NCI-H2081 treated with DMSO at 0.1 percent for 48 hours (cell line): ENCODE measurements at regions not wholly inside any gene's neighbourhood (a gene's known extent, or its start where the extent isn't known, plus 50 kb on each side); places are given as distances from the start of the nearest gene placed in this dataset.

Experiments
- DNase-seq: peaks from one replicate; lab custom pipeline; 2025; lab: John Stamatoyannopoulos, UW

DNA sequence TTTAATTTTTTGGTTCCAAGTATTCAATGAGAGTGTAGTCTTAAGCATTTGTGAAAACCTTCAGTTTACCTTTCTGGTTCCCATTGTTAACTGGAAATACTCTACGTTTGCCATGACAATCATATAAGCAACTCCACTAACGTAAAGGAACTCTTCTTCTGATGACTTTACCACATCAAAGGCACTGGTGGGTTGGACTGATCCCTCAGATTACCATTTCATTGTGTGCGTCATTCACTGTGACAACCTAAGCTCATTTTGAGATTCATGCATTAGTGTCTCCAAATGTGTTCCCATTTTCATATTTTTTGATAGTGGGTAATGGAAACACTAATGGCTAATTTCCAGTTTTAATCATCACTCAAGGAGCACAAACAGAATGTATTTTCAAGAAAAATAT, 119.9 kb upstream of the COL1A2 start:
- DNase-seq, result no peak

DNA sequence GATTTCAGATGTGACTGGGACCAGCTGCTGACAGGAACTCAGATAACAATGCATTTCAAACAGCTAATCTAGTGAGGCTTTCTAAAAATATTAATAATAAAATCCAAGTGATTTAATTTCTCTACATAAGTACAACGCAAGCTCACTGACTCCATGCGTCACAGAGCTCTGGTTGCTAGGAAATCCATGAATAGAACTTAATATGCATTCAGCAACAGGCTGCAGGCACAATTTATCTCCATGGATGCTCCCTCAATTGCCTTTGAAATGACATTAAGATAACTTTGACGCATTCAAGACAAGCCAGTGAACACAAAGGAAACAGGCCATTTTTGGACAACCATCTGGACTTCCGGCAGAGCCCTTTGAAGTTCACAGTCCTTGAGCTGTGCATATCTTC, 118.7 kb upstream of the COL1A2 start:
- DNase-seq, result no peak

DNA sequence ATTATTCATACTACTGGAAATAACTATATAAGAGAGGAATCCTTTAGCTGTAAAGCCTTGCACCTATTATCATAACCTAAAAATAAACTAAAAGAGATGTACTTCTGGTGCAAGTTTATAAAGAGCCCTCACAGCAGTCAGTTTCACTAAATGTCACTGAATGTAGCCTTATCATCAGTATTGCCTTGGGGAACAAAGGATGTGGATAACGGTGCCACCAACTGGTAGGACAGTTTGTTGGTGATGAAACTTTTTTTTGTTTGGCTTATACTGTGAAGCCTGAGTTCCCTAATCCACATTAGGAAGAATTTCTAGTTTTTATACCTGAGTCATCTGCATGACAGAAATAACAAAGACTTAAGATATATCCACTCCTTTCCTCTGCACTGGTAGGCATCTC, 117.9 kb upstream of the COL1A2 start:
- peak; percentile 9 for DNase-seq

DNA sequence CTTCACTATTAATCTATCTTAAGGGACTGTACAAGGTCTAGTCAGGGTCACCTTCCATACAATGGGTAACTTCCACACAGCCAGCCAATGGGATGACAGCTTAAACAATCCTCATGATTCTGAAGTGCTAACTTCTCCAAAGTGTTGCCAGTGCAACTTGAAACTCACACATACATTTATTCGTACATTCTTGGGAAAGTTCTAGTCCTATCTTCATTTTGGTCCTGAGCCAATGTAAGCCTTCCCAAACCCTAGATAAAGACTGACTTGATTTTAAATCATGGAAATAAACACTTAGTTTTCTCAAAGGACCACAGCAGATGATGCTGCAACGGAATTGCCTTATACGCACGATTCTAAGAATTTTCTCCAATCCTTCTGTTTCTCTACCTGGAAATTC, 117.5 kb upstream of the COL1A2 start:
- no peak for DNase-seq

DNA sequence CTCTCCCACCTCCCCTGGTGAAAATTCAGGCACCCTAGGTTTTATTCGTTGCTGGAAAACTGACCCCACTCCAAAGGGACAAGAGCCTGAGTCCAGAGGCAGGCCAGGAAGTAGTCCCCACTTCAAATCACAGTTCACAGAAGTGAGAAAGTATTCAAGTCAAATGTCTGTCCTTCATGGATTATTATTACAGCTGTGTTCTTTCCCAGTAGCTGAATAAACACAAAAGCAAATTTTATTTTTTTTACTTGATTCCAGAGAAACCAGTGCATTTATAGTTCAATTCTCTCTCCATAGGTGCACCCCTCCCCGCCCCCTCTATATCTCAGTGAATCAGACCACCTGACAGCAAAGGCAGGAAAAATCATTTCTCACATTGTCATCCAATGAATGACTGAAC, 113.8 kb upstream of the COL1A2 start:
- DNase-seq, result no peak

DNA sequence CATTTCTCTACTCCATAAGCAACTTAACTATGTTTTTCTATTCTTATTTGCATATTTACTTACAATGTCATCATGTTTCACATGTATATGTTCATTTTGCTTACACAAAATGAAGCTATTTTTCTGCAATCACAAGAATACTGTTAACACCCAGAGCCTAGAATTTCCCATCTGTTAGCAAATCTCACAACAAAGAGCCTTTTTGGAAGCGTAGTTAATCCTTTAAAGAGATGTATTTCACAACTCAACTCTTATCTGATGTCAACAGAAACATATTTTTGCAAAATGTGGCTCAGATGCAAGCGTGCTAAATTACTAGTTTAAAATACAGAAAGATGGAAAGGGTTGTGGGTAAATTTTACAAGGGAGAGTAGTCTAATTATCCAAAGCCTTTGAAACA, 110.6 kb upstream of the COL1A2 start:
- DNase-seq, result no peak

DNA sequence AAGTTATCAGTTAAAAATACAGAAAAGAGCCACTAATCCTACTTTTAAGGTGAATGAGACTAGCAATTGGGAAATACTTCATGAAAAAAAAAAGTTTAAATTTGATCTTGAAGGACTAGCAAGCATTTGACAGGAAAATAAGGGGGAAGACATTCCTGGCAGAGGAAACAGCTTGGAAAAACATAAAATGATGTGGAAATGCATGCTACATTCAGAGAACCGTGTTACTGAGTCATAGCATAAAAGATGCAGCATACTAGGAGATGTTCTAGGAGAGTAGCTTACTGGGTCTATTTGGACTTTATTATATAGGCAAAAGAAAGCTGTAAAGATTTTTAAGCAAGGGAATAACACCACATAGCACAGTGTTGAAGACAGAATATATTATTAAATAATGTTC, 108.6 kb upstream of the COL1A2 start:
- DNase-seq, result no peak

DNA sequence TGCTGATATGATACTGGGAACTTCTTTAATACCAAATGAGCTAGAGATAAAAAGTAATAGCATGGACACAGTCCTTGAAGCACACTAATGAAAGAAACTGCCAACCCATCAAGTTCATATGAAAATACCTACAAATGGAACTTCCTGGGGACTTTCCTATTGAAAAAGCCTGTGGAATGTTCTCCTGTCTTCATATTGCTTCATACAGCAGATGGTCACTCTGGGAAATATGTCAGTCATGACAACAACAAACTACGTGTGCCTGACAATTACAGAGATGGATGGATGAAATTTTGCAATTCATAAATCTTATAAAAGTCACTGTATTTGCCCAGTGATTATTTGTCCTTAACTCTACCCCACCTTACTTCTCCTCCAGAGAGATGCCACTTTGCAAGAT, 106.6 kb upstream of the COL1A2 start:
- no peak for DNase-seq

DNA sequence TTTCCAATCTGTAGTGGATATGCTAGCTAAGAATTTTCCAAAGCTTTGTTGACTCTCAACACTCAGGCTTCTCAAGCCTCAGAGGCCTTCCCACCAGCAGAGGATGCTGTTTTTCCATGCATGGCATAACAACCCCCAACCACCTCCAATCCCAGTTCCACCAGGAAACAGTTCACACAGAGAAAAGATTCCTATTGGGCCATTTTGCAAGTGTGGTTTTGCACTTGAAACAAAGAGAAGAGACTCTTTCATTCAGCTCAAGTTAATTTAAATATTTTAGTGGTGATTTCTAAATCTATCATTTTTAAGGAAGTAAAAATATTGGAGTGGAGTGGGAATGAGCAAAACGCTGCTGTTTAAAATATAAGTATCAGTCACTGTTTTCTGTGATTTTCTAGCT, 105.6 kb upstream of the COL1A2 start:
- peak; percentile 54 for DNase-seq

DNA sequence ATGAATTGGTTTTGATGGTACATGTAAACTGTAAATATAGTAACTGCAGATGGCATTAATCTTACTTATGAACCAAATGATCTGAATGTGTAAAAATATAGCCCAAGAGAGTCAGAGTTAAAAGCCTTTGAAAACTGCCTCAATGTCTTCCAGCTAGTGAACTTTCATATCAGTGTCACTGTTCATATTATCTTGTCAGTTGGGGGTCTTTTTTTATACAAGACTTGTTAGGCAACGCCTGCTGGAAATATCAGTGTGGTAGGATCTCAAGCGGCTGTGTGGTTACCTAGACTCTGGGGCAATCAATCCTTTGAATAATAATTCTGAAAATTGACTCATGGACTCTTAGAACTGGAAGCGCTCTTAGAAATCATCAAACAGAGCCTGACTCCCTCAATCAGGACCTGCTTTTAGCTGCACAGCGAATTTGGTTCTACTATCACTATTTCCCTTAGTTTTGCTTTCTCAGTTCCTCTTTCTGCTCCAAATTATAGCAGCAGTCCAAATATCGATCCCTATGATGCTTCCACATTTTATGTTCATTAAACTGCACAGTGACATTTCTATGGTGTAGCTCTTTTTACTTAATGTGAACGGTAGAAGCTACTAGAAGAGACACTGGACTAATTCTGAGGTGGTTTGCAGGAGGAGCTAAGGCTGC, 100.1 kb upstream of the COL1A2 start:
- no peak for DNase-seq

DNA sequence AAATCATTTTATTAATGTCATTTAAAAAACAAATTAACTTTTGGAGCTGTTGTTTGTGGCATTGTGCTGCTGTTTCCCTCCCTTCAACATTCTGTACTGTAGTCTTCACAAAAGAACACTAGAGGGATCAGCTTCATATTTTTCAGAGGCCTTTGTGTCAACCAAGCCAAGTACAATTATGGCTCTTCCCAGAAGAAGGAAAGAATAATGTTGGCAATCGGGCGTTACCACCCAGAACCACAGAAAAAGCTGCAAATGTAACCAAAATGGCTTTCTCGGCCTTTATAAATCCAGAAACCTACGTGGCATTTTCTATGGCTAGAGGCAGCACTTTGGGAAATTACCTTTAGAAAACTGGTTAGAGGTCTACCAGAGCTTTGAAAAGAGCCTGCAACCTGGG, 98.8 kb upstream of the COL1A2 start:
- DNase-seq, result peak; percentile 42

DNA sequence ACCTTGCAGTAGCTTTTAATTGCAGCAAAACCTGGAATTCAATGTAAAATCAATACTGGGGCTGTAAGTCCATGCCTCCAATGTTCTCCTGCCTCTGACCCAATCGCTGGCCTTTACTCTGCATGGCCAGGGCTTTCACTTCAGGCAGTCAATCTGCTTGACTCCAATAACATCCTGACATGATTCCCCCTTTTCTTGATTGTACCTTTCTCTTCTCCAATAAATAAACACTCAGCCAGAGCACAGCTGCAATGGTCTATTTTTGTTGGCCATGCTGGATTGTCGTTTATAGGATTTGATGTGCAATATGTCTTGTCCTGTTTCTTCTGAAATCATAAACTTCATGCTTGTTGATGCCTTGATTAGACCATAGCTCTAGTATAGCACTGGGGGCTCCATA, 97.8 kb upstream of the COL1A2 start:
- DNase-seq, result no peak

DNA sequence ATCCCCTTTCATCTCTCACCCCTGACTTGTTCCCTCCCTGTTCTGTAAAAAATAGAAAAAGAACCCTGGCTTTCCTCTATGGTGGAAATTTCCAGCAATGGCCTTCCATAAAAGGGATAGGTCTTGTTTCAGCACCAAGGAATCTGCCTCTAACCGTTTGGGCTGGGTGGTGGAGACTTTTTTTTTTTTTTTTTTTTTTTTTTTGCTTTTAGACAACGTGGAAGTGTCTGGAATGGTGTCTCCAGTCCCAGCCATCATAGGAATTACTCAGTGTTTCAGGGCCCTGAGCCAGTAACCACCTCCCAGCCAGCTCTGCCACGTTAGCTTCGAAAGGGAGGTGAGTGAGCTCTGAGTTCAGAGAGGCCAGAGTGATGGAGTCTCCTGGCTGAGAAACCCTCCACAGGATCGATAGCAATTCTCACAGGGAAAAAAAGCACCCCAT, 97.3 kb upstream of the COL1A2 start:
- DNase-seq, result no peak

DNA sequence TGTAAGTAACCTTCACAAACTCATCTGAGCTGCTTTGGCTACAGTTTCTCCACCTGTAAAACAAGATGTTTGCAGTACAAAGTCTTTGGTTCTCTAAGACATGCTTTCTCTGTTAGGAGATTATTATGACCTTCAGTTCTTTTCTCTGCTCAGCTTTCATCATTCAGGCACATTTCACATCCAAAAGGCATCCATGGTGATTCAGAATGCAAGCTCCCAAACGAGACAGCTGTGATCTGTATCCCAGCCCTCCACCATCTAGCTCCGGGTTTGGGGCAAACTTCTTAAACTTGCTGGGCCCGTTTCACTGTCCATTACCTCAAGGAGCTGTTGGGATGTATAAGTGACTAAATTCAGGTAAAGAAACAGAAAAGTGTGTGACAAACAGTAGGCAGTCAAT, 95.8 kb upstream of the COL1A2 start:
- no peak for DNase-seq

DNA sequence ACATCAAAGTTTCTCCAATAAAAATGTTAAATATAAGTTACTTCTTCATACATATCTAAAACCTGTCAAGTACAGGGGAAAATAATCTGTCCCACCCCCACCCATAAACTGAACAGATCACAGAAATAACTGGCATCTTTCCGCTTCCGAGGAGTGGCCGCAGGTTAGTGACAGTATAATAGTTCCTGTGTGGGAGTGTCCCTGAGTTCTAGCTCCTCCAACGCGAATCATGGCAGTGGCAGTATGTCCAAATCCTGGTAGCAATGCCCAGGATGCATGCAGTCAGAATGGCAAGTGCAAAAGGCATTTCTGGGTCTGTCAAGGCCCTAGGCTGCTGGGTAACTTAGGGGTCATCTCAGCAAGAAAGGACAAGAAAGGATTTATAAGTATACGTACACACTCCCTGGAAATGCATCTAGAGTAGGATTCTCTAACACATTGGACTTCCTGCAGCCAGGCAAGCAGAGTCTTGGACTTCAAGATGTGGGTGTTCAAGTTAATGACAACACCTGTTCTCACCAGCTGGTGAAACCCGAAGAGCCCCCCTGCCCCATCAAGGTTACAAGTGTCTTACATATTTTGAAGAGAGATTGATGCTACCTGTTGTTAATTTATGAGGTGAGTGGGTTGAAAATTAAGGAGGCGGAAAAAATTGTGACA, 94.4 kb upstream of the COL1A2 start:
- no peak for DNase-seq

DNA sequence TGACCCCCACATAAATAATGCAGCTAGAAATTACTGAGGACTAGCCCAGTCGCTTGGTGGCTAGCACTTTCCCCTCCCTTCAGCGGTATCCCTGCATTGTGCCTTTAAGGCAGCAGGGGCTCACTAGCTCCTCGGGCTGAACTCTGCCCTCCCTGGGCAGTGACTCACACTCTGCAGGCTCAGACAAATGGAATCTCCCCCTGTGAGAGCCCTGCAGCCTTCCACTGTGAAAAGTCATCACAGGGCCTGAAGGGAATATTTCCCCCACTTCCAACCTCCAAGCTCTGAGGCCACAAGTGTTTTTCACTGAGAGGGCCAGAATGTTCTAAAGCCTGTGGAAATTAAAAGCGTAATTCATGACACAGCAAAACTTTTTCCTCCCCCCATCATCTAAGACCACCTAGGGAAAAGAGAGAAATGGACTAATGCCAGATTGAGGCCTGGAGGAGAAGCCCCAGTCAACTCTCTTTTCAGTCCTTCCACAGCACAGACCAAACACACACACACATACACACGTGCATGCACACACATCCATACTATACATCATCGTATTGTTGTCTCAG, 93.6 kb upstream of the COL1A2 start:
- DNase-seq, result no peak

DNA sequence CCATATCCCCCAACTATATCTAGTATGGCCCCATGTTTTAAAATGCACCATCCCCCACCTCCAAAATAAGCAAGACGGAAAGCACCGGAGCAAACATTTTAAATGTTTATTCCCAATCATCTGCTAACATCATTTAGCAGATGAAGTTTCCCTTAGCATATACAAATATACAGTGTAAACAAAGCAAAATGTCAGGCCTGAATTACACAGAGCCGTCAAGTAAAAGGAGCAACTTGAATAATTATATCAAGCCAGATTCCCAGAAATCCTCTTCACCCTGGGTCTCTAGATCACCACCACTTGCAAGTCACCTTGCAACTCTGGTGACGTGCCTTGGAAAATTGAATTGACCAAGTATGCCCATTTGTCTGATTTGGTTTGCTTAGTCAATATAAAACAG, 91.6 kb upstream of the COL1A2 start:
- DNase-seq, result no peak

DNA sequence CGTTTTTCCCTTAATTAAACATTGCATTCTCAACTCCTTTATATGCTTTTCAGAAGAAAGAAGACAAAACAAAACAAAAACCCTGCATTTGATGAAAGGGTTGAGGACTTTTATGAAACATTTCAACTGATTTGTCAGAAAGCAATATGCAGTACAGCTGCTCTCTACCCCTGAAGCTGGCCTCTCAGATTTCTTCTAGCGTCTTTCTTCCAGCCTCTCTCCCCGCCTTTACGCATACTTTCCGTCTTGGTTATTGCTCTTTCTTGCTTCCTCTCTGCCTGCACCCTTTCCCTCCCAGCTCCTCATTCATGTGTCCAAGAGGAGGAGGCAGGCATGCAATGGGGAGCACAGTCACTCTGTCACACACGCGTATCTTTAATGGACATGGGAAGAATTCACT, 91.0 kb upstream of the COL1A2 start:
- DNase-seq, result no peak

DNA sequence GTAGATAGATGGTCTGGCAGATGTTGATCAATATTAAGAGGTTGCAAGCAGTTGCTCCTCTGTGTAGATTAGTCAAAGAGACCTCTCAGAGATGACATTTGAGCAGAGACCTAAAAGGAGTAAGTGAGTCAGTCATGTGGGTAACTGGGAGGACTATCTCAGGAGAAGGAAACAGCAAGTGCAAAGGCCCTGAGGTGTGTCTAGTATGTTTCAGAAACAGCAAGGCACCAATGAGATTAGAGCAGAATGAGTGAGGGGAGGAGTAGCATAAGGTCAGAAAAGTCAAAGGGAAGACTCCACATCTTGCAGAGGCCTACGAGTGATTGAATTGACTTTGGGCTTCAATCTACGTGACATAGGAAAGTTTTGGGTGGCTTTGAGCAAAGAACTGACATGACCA, 89.8 kb upstream of the COL1A2 start:
- no peak for DNase-seq

DNA sequence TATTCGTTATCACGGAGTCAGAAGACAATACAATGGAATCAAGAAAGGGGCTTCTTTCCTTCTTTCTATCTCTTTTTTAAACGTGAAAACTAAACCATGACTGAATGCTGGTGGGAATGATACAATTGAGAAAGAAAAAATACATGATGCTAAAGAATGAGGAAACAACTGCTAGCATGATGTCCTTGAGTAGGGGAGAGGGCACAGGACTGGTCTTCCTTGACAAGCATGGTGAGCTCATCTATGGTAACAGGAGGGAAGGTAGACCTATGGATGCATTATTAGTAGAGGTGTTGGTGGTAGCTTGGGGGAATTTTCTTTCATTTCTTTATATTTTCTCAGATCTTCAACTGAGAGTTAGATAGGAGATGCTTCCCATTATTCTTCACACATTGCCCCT, 88.9 kb upstream of the COL1A2 start:
- no peak for DNase-seq

DNA sequence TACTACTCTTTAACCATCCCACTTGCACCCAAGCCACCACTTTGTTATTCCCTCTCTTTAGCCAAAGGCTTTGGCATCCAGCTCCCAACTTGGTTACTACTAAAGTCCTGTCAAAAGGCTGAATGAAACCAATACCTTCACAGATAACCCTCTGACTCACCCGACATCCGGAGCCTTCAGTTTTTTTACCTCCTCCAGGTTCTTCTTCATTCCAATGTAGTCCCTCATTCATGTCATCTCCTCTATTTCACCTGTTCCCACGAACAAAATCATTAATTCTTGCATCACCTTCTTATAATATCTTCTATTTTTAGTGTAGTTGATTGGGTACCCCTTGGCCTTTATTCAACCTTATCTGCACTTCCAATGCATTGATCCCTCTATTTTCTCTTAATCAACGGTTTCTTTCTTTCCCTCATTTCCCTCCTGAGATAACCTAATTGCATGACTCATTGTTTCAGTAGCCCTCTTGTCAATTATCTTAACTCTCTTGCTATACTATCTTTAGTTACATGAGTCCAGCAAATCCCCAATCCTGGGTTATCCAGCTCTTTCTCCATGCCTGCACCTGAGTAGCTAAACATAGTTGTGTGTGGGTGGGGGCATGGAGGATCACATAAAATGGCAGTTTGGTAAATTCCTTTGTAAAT, 87.2 kb upstream of the COL1A2 start:
- no peak for DNase-seq

DNA sequence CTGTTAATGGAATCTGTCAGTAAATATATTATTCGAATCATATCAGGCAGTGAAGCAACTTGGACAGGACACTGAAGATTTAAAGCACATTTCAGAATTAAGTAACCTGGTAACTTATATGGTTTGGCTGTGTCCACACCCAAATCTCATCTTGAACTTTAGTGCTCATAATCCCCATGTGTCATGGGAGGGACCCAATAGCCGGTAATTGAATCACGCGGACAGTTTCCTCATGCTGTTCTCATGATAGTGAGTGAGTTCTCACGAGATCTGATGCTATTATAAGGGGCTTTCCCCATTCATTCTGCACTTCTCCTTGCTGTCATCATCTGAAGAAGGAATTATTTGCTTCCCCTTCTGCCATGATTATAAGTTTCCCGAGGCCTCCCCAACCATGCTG, 83.2 kb upstream of the COL1A2 start:
- no peak for DNase-seq

DNA sequence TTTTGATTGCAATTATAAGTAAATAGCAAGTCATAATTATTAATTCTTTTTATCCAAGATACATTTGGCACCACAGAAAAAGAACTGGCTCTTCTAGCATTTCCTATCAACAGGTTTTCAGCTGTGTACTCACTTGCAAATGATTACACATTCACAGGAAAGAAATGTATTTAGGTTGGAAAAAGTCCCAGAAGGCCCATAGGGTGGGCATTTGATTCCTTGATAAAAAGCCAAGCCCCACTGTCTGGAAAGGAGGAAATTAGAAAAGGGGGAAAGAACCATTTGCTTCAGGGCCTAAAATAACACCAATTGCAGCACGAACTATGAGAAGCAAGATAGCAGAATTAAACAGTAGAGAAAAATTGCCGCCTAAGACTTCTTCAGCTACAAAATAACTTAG, 80.8 kb upstream of the COL1A2 start:
- DNase-seq, result no peak
